Tibial nerve (tissue), 4 donors: ENCODE measurements at regions not wholly inside any gene's neighbourhood (a gene's known extent, or its start where the extent isn't known, plus 50 kb on each side); places are given as distances from the start of the nearest gene placed in this dataset.

Experiments used
- DNase-seq, 2 donors: peaks; one replicate each; pipeline ENCODE4 v3.0.0-alpha.2; 2019; ENCODE audit warnings: low spot score in 2 of 2
- H3K27ac ChIP-seq, 4 donors: fragments of 200-600 bp; sonication (generic) in 3 of 4; one replicate each; pipeline ENCODE4 v1.5.1; 2017 to 2019; ENCODE audit warnings: mild to moderate bottlenecking in 1 of 4
- H3K27me3 ChIP-seq, 2 donors: fragments of 200-600 bp; sonication (generic) in 1 of 2; one replicate each; pipeline versions ENCODE4 v1.5.1 to v1.6.0; 2017 to 2019
- H3K36me3 ChIP-seq, 3 donors: fragments of 200-600 bp; sonication (generic); one replicate each; pipeline ENCODE4 v1.5.1; 2018 to 2019
- H3K4me1 ChIP-seq, 4 donors: fragments of 200-600 bp; sonication (generic) in 3 of 4; one replicate each; pipeline ENCODE4 v1.5.1; 2017 to 2019
- H3K4me3 ChIP-seq, 4 donors: fragments of 200-600 bp; sonication (generic) in 3 of 4; one replicate each; pipeline ENCODE4 v1.5.1; 2017 to 2019; ENCODE audit warnings: mild to moderate bottlenecking in 1 of 4, moderate library complexity in 1 of 4
- H3K9me3 ChIP-seq, 4 donors: fragments of 200-600 bp; sonication (generic) in 3 of 4; one replicate each; pipeline ENCODE4 v1.5.1; 2017 to 2019
- EP300 ChIP-seq, 2 donors: sonication (generic); formaldehyde crosslinking; IDR thresholded peaks; one replicate each; pipeline ENCODE4 v1.6.1; 2017; ENCODE audit warnings: antibody characterized with exemption in 2 of 2, mild to moderate bottlenecking in 1 of 2
- POLR2A ChIP-seq, 2 donors: fragments of 450-650 bp; IDR thresholded peaks; one replicate each; pipeline ENCODE4 v1.6.1; 2017; ENCODE audit warnings: antibody characterized with exemption in 2 of 2, mild to moderate bottlenecking in 2 of 2, moderate library complexity in 2 of 2
- WGBS, 2 donors: methylation state at CpG; one replicate each; pipeline ENCODE4 v1.1.5; 2018; 5-methylcytosine and 5-hydroxymethylcytosine counted together
- TF ChIP-seq, protein P1 (sequence below), 5 experiments: fragments of 200-600 bp in 3 of 5; fragments of 450-650 bp in 2 of 5; sonication (generic) in 3 of 5; IDR thresholded peaks; one replicate each; pipeline ENCODE4 v1.5.1; 2016 to 2019; ENCODE audit warnings: antibody characterized with exemption in 5 of 5, mild to moderate bottlenecking in 3 of 5, moderate library complexity in 2 of 5

DNA sequence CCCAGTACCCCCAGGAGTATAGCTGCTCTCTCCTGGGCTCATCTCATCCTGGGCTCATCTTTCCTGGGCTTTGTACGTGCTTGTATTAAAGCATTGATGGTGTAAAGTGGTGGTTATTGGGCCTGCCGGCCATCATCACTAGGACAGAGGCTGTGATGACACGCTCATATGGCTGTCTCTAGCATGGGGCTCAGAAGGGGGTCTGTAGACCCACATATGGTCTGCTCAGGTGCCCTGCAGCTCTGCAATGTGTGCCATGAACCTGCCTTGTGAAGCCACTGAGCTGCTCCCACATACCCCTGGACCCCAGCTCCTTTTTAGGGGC lies 143.4 kb downstream of the CDC5L start:
- Histone ChIP-seq H3K36me3 (no peaks in the 10 kb centered on the region), H3K9me3 (no peaks in the 10 kb centered on the region), H3K4me1 (no peaks in the 10 kb centered on the region), H3K4me3 (no peak overlapping the region), H3K27me3 (no peaks in the 10 kb centered on the region), H3K27ac (no peak overlapping the region)
- WGBS, 2 donors = 100% methylated on average over 3 of the region's 3 CpGs
- no peak for TF ChIP-seq POLR2A (IDR thresholded peaks at IDR 0.05)
- TF ChIP-seq EP300 (IDR thresholded peaks at IDR 0.05) = no peak
- TF ChIP-seq, protein P1, sequence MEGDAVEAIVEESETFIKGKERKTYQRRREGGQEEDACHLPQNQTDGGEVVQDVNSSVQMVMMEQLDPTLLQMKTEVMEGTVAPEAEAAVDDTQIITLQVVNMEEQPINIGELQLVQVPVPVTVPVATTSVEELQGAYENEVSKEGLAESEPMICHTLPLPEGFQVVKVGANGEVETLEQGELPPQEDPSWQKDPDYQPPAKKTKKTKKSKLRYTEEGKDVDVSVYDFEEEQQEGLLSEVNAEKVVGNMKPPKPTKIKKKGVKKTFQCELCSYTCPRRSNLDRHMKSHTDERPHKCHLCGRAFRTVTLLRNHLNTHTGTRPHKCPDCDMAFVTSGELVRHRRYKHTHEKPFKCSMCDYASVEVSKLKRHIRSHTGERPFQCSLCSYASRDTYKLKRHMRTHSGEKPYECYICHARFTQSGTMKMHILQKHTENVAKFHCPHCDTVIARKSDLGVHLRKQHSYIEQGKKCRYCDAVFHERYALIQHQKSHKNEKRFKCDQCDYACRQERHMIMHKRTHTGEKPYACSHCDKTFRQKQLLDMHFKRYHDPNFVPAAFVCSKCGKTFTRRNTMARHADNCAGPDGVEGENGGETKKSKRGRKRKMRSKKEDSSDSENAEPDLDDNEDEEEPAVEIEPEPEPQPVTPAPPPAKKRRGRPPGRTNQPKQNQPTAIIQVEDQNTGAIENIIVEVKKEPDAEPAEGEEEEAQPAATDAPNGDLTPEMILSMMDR (IDR thresholded peaks at IDR 0.05) = no peak
- DNase-seq = no peak

- H3K27me3 ChIP-seq = no peaks in the 10 kb centered on the region
Observed at GRCh38 chr6:44531442-44532015, 144.0 kb downstream of the CDC5L start.

GRCh38 chr6:44533421-44533820 lies 145.9 kb downstream of the CDC5L start:
- WGBS, 2 donors = 92 to 95% methylated on average over 2 of the region's 2 CpGs
- Histone ChIP-seq H3K9me3 (no peaks in the 10 kb centered on the region), H3K4me3 (no peak overlapping the region), H3K36me3 (no peaks in the 10 kb centered on the region), H3K4me1 (no peaks in the 10 kb centered on the region), H3K27me3 (no peaks in the 10 kb centered on the region), H3K27ac (no peak overlapping the region)
- DNase-seq = no peak
- no peak for TF ChIP-seq EP300 (IDR thresholded peaks at IDR 0.05)
- TF ChIP-seq, protein P1 (IDR thresholded peaks at IDR 0.05) = no peak
- no peak for TF ChIP-seq POLR2A (IDR thresholded peaks at IDR 0.05)

More at GRCh38 chr6:44531442-44532015, 144.0 kb downstream of the CDC5L start:
- Histone ChIP-seq H3K27ac (no peak overlapping the region), H3K9me3 (no peaks in the 10 kb centered on the region), H3K36me3 (no peaks in the 10 kb centered on the region), H3K4me1 (no peaks in the 10 kb centered on the region), H3K4me3 (no peak overlapping the region)
- 54 to 58% methylated on average over 7 to 9 of the region's 9 CpGs for WGBS, 2 donors
- TF ChIP-seq EP300 (IDR thresholded peaks at IDR 0.05) (no peak), POLR2A (IDR thresholded peaks at IDR 0.05) (no peak)
- TF ChIP-seq, protein P1 (IDR thresholded peaks at IDR 0.05) = no peak
- DNase-seq = no peak

GRCh38 chr6:44534291-44534690 lies 146.8 kb downstream of the CDC5L start:
- DNase-seq = no peak
- Histone ChIP-seq H3K36me3 (no peaks in the 10 kb centered on the region), H3K9me3 (no peaks in the 10 kb centered on the region), H3K4me1 (no peaks in the 10 kb centered on the region), H3K4me3 (no peak overlapping the region), H3K27ac (no peak overlapping the region), H3K27me3 (no peaks in the 10 kb centered on the region)
- TF ChIP-seq, protein P1 (IDR thresholded peaks at IDR 0.05) = no peak
- no peak for TF ChIP-seq POLR2A (IDR thresholded peaks at IDR 0.05)
- no peak for TF ChIP-seq EP300 (IDR thresholded peaks at IDR 0.05)
- WGBS, 2 donors = 88 to 100% methylated on average over 4 to 5 of the region's 5 CpGs

DNA sequence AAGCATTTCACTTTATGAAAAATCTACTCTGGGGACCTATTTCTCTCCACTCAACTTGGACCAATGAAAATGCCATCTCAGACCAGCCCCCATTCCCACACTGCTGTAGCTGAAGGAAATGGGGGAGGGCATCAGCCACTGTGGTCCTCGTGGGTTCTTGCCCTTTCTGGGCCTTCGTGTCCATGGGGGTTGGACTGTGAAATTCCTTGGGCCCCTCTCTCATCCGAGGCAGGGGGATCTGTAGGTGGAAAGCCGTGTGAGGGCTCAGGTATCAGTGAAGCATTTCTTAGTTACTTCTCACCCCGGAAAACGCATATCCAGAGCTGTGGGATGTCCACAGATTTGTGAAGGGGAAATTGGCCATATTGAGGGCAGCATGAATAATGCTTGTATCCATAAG lies 147.9 kb downstream of the CDC5L start:
- 79 to 90% methylated on average over 6 of the region's 6 CpGs for WGBS, 2 donors
- Histone ChIP-seq H3K27ac (no peak overlapping the region), H3K36me3 (no peaks in the 10 kb centered on the region), H3K4me1 (no peaks in the 10 kb centered on the region), H3K4me3 (no peak overlapping the region), H3K9me3 (no peaks in the 10 kb centered on the region), H3K27me3 (no peaks in the 10 kb centered on the region)
- no peak for DNase-seq
- TF ChIP-seq EP300 (IDR thresholded peaks at IDR 0.05) = no peak
- TF ChIP-seq POLR2A (IDR thresholded peaks at IDR 0.05) = no peak
- TF ChIP-seq, protein P1 (IDR thresholded peaks at IDR 0.05) = no peak
